Loucy (cell line): ENCODE measurements at regions not wholly inside any gene's neighbourhood (a gene's known extent, or its start where the extent isn't known, plus 50 kb on each side); places are given as distances from the start of the nearest gene placed in this dataset.

Experiments used
- CTCF ChIP-seq: fragments of 200-600 bp; sonication (generic); conservative IDR thresholded peaks from 2 replicates; pipeline ENCODE4 v1.5.1; 2014; ENCODE audit warnings: mild to moderate bottlenecking, antibody characterized with exemption, low read length
- EZH2phosphoT487 ChIP-seq: fragments of 200-600 bp; IDR thresholded peaks from 2 replicates; pipeline ENCODE4 v1.6.1; 2018; ENCODE audit warnings: antibody characterized with exemption, mild to moderate bottlenecking, moderate library complexity, borderline replicate concordance

- TF ChIP-seq CTCF (no peak), EZH2phosphoT487 (no peak)
Measured at GRCh38 chr2:22950431-22950830, 434.5 kb upstream of the KLHL29 start.
